ENCODE measurements at regions not wholly inside any gene's neighbourhood (a gene's known extent, or its start where the extent isn't known, plus 50 kb on each side); places are given as distances from the start of the nearest gene placed in this dataset.

- TF ChIP-seq POLR2A (IDR thresholded peaks at IDR 0.05) = no peak
- TF ChIP-seq CTCF (IDR thresholded peaks at IDR 0.05) = peak in 2 of 6 experiments; percentile 23 to 27
- no peaks in the 10 kb centered on the region for H3K9me3 ChIP-seq
- H3K4me3 ChIP-seq = no peak overlapping the region
- H3K27me3 ChIP-seq = no peaks in the 10 kb centered on the region
- H3K27ac ChIP-seq = no peak overlapping the region
- intact Hi-C loops (cut with DNase I) = no loop called here
- 57 to 75% methylated on average over 4 to 5 of the region's 5 CpGs for WGBS, 2 donors
- DNase-seq = no peak
- H3K4me1 ChIP-seq = no peaks in the 10 kb centered on the region
- H3K36me3 ChIP-seq = no peaks in the 10 kb centered on the region
Measured at GRCh38 chr11:93089474-93090102, 108.2 kb downstream of the SLC36A4 start.

Data from esophagus squamous epithelium (tissue), 5 donors.